Activated CD4-positive, alpha-beta T cell treated with anti-CD3 and anti-CD28 coated beads, Interleukin-2, amount 50 U/mL, for 1 hour (primary cell): ENCODE measurements at regions not wholly inside any gene's neighbourhood (a gene's known extent, or its start where the extent isn't known, plus 50 kb on each side); places are given as distances from the start of the nearest gene placed in this dataset.
"Not testable (repeated sequence)": the region's sequence is repeated elsewhere in the genome, so short reads cannot be mapped to it uniquely, and the experiment has no call there.

Experiments
- DNase-seq: peaks from one replicate; pipeline ENCODE4 v3.0.0-alpha.2; 2020

DNA sequence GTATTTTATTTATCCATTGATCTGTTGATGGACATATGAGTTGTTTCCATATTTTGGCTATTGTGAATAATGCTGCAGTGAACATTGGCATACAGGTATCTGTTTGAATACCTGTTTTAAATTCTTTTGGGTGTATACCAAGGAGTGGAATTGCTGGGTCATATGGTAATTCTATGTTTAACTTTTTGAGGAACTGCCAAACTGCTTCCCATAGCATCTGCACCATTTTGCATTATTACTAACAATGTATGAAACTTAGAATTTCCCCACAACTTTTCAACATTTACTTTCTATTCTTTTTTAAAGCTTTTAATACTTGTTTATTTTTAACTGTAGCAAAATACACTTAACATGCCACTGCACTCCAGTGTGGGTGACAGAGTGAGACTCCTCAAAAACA lies 57.0 kb upstream of the MSN start:
- DNase-seq = no peak

DNA sequence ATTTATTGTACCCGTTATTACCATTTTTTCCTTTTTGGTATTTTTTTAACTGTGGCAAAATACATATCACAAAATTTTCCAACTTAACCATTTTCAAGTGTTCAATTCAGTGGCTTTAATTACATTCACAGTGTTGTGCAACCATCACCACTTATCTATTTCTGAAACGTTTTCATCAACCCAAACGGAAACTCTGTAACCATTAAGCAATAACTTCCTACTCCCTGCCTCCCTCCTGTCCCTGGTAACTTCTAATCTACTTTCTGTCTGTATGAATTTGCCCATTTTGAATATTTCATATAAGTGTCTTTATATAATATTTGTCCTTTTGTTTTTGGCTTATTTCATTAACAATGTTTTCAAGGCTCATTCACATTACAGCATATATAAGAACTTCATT lies 57.4 kb upstream of the MSN start:
- DNase-seq = no peak

DNA sequence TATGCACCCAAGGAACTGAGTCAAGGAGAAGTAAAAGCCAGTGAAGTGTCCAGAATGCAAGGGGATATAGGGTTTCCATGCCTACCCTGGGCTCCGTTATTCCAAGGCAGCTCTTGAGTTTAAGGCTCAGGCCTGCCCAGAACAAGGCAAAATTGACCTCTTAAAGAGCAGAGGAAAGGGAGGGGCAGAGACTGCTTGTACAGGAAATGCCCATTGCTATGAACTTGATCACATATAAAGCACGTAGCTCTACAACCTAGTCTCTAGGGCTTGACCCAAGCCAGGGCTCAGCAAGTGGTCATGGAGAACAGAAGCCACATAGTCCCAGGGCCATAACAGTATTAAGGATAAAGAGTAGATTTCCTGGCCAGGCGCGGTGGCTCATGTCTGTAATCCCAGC lies 58.2 kb upstream of the MSN start:
- no peak for DNase-seq

DNA sequence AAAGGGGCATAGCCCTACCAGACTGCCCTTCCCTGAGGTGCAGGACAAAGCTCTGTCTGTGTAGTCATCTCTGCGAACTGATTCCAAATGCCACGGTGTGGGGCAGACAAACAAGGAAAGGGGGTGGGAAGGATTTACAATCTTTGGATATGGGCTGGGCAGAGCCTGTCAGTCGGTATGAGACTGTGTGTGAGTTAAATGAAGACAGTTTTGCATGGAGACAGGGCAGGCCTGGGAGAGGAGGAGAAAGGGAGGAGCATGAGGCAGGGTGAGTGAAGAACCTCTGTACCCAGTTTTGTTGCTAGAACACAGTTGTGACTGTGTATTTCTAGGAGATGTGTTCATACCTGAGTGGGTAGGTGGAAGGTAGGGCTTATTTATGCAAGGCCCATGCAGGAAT lies 59.4 kb upstream of the MSN start:
- DNase-seq = no peak

DNA sequence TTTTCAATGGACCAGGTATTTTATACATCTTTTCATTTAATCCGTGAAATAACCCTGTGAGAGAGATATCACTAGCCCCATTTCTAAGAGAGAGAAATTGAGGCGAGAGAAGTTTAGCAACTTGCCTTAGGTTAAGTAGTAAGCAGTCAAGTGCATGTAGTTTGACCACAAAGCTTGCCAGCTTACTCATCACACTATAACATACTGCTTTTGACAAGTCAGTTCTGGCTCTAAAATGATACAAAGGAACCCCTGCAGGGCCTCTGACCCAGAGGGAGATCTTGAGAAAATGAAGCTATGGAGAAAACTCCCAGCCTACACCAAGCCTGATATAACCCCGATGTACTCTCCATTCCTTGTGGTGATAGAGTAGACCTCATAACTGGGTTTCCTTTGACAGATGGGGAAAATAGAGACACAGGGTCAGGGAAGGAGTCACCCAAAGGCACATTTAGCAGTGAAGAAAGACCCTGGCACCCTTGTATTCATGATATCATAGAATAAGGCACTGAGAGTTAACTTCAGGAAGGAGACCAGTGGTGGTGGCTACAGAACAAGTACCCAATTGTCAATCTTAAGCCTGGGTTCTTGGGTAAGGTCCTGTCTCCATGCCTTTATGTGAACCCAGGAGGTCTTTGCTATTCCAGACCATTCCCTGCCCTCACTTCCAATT lies 60.2 kb upstream of the MSN start:
- DNase-seq = no peak

DNA sequence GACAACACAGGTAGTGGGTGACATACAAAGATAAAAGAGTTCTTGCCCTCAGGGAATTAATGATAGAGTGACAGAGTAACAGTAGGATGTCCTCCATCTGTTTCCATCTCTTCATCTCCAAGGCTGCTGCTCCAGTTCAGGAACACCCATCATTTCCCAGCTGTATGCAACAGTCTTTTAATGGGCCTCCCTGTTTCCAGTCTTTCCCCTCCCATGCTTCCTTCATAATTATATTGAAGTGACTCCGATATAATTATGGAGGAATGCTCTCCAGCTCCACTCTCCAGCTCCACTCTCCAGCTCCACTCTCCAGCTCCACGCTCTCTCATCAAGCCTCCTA lies 65.3 kb upstream of the MSN start:
- DNase-seq = no peak

DNA sequence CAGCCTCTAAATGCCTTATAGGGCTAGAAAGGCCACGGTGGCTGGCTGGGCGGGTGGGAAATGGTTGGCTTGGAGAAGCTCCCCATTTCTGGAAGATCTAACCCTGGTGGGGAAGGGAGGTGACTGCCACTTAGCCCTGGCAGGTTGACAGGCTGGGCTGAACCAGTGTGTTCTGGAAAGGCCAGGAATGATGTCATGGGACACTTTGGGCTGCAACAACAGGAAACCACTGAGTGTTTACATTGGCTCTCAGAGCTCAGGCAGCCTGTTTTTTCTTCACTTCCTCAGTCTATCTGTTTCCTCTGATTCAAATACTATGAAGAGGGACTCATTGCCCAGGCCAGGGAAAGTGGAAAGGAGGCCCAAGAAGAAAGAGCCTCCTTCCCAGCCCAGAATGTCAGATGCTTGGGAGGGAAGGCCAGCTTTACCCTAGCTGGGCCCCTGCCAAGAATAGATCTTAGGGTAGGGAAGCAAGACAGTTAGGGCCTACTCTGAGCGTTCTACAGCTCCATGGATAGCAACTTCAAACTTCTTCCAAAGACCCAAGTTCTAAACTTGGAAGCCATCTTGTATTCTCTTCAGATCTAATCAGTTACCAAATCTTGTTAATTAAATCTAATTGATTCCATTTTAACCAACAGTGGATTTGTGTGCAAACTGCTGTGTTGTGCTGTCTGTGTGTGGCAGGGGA lies 65.8 kb upstream of the MSN start:
- peak; percentile 37 for DNase-seq

DNA sequence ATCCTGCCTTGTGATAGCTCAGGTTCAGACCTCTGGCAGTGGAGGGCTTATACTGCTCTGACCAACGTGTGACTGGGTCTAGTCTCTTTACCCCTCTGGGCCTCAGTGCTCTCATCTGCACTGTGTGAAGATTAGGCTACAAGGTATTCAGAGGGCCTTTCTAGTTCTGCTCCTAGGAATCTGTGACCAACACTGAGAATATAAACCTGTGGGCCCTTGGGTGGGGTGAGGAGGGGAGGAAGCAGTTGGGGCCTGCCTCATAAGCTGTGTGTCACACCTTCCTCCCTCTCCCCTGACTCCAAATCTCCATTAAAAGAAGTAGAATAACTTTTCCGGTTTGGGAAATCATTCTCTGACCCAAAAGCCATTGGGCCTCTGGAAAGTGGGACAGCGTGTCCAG lies 66.3 kb upstream of the MSN start:
- no peak for DNase-seq

DNA sequence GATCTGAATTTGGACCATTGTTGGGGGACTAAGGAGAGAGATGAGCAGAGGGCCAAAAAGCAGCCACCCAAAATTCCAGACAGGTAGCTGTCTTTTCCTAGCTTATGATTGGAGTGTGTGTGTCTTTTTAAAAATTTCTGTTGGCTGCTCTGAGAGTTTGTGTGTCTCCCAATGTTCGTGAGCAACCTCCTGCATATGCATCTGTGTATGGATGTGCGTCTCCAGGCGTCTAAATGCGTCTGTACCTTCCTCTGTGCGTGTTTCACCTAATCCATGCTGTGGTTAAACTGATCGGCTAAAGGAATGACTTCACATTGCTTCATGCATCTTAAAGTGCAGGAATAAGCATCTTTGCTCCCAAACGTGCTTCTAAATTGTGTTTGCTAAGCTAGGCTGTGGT lies 65.5 kb upstream of the LAS1L start:
- DNase-seq = no peak

DNA sequence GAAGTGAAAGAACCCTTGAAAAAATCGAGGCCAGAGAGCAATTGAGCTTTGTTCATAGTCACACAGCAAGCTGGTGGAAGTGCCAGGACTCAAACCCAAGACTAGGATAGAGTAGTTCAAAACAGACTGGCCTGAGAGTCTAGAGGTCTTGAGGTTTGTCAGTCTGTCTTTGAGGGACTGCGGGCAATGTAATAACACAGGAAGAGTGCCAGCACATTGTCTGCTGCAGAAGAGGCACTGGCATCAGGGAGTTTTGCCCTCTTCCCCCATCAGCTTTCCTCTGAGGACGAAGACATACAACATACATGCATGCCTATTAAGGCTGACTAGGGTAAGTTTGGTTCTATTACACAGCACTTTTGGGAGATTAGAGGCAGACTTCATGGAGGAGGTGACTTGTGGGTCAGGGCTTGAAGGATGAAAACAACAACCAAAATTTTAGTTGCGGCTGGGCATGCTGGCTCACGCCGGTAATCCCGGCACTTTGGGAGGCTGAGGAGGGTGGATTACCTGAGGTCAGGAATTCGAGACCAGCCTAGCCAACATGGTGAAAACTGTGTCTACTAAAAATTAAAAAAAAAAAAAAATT lies 64.1 kb upstream of the LAS1L start:
- no peak for DNase-seq

DNA sequence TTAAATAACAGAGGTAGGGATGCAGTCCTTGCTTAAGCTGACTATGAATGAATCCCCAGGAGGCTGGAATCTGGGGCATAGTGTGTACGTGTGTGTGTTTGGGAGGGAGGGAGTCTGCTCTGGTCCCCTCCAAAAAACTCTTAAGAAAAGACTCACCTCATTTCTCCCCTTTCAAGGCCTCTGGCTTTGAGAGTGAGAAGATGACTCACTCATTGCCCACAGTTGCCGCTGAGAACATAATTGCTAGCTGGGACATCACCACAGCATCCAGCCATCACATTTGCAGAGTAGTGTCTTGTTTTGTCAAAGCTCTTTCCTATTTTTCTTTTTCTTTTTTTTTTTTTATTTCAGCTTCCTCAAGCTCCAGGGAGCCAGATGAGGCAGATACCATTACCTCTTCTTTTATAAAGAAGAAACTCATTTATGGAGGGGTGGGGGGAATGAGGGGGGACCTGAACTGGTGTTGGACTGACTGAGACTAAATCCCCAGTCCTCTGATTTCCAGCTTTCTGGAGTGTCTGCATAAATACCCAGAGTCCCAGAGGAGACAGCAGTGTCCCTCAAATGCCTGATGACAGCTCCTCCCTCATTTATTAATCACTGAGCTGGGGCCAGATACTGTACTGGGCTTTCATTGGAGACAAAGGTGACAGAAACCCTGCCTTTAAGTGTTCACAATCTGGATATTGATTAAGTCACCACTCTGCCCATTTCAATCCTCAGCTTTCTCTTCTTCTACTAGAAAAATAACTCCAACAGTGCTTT lies 61.9 kb upstream of the LAS1L start:
- peak; percentile 41 for DNase-seq

DNA sequence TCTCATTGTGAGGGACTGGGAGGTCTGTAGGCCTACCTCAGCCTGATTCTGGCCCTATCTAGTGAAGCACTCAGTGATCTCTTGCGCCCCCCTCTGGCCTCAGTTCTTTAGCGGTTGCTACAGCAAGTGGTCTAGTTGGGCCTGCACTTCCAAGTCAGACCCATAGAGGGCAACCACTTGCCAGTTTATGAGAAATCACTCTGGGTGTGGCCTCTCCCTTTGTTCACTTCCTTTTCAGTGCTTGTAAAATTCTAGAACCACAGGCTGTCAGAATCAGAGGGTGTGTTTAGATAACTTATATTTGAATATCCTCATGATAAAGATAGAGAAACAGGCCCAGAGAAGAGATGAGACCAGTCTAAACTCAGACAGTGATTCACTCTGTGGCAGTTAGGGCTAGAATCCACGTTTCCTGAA lies 60.9 kb upstream of the LAS1L start:
- DNase-seq = peak; percentile 92

DNA sequence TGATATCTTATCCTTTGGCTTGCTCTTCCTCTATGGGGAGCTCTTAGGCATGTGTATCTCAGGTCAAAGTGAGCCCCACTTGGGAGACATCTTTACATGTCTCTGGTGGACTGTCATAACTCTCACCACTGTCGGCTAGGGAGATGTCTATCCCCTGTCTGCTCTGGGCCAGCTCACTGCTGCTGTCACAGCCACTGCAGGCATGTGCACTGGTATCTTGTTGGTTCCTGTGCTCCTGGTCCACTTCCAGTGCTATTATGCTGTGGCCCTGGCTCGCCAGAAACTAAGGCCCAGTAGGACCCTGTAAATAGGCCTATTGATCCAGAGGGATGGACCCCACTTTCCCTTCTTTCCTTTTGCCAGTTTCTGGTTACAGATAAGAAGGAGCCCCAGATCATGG lies 56.6 kb upstream of the LAS1L start:
- no peak for DNase-seq

DNA sequence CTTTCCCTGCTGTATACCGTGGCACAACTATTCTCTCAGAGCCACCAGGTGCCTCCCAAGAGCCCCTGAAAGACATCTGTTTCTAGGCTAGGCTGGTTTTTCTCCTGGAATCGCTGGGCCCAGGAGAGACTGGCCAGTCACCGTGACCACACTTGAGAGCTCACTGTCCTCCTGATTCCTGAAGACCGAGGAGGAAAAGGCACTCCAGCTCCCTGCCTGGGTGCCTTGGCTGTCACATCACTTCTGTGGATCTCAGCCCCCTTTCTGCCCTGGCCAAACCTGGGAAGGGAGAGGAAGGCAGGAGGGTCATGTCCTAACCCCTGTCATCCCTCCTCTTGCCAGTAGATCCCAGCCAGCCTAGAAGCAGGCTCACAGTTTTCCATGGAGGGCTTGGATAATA lies 54.7 kb upstream of the LAS1L start:
- no peak for DNase-seq

DNA sequence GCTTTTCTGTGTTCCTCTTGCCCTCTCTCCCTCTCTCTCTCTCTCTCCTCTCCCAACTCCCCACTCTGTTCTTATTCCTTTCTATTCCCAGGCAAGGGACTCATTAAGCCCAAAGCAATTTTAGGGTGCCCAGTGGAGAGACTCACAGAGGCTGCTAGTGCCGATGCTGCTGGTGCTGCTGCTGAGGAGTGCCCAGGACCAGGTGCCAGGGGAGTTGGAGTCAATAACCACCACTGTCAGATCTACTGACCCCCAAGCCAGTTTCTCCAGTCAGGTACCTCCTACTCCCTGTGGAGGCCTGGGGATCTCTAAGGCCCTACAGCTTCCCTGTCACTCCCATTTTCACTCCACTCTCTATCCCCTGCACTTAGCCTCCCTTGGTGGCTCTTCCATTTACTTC lies 54.2 kb upstream of the LAS1L start:
- no peak for DNase-seq

DNA sequence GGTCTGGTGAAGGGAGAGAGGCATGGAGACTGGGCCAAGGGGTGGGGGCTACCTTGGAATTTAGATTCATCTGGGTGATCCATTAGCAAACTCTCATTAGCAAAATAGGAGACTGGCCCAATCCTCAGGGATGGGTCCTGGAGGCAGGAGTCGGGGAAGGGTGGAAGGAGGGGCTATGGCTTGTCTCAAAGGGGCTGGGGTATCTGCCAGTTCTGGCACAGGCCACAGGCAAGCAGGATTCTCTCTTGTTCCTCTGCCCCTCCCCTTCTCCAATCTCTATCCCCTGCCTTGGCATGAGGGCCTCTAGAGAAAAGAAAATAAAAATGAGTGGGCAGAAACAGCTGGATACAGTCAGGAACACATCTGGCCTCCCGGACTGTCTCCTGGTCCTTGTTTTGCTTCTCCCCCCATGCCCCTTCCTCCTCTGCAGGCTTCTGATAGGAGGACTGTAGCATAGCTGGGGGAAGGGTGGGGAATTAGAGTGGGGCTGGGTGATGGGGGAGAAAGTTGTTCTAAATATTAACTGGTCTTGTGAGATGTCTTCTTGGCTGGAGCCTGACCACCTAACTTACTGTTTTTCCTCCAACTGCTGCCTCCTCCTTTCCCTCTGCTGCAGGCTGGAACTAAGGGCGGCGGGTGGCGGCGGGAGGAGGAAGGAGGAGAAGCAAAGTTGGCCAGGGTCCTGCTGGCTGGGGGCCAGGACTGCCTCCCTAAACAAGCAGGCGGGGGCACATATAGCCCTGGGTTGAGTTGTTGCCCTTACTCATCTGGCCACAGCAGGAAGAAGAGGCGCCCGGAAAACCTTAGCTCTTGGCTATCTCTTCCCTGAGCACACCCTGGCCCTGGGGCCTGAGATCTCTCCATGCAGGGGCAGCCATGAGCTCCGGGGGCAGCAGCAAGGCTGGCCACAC lies 53.3 kb upstream of the LAS1L start:
- DNase-seq = no peak

DNA sequence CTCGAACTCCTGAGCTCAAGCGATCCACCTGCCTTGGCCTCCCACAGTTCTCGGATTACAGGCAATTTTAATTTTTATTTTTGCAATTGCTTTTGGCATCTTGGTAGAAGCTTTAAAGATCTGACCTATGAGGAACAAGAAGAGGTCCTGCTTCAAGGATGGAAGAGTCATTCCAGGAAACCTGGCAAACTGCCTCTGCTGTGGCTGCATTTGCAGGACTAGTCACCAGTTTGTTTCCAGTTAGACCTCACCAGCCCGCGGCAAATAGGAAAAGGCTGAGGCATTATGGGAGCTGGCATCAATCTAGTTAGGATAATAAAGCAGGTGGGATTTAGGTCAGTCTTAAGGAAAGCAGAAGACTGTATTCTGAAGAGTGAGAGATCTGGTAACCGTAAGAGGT lies 51.9 kb upstream of the LAS1L start:
- DNase-seq = no peak

DNA sequence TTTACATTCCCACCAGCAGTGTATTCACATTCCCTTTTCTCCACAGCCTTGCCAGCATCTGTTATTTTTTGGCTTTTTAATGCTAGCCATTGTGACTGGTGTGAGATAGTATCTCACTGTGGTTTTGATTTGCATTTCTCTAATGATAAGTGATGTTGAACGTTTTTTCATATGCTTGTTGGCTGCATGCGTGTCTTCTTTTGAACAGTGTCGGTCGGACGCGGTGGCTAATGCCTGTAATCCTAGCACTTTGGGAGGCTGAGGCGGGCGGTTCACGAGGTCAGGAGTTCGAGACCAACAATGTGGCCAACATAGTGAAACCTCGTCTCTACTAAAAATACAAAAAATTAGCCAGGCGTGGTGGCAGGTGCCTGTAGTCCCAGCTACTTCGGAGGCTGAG lies 50.6 kb upstream of the LAS1L start:
- not testable (repeated sequence) for DNase-seq
